ENCODE measurements at regions not wholly inside any gene's neighbourhood (a gene's known extent, or its start where the extent isn't known, plus 50 kb on each side); places are given as distances from the start of the nearest gene placed in this dataset.

DNA sequence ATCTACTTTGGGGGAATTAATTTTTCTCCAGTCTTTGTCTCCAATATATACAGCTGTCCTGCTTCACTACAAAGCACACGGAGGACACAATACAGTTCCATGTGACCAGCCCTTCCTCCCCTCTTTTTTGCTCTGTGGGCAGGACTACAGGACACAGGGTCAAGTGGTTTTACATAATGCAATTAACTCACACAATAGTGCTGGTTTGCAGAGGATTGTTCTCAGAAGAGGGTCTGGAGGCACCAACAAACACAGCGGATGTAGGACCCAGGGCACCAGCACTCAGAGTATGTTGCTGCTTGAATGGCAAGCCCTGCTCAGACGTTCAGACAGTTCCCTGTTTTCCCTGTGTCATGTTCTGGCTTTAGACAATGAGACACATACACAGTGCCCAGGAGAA lies 52.0 kb upstream of the NPTX2 start:
- DNase-seq = no peak

DNA sequence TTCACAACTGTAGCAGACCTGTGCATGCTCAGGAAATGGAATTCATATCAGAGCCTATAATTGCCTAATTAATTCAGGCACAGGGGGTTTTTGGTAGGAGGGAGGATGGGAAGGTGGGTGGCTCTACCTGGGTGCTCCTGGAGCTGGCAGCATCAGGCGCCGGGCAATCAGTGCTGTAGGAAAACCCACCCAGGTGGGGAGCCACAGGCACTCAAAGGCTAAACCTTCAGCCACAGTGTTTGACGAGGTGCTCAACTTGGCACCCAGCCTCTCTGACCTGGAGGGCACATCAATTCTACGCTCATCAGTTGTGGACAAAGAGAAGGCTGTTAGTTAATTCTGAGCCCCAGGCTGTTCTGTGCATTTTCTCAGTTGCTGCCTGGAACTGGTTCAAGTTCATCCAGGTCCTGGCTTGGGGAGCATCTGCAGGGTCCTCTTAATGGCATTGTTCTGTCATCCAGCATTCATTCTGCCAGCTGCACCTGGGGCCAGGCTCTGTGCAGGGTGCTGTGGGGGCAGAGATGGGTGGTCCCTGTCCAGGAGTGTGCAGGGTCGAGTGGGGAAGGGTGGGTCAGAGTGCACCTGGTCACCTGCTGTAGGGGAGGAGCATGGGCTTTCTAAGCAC lies 54.1 kb upstream of the NPTX2 start:
- no peak for DNase-seq

DNA sequence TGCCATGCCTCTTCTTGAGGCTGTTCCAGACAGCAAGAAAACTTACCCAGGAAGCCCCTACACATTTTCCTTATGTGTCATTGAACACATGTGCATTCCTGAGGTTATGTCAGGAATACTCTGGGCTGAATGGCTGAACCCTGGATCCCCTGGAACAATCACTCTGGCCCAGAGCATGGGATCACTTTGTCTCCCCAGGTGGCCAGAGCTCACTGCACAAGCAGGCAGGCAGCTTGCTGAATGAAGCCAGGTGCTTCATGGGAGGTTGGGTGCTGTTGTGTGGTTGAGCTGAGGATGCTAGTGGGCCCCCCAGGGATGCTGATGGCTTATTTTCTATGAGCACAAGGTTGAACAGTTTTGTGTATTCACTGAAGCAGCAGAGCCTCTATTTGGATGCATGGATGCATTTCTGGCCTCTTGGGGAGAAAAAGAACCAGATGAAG lies 54.7 kb upstream of the NPTX2 start:
- DNase-seq = no peak

DNA sequence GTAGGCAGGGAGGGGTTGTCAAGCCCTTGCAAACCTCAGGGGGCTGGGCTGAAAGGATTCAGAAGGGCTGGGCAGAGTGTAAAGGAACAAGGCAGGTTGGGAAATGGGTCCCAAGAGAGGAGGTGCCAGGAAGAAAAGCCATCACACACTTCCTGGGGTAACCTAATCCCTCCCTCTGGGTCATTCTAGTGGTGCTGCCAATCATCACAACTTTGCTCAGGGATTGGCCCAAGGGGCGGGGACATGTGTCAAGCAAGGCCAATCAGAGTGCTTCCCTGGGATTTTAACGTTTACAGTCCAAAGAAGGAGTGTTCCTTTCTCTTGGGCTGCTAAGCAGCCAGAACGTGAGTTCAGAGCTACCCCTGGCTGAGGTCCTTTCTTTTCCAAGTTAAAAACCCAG lies 57.1 kb upstream of the NPTX2 start:
- no peak for DNase-seq

DNA sequence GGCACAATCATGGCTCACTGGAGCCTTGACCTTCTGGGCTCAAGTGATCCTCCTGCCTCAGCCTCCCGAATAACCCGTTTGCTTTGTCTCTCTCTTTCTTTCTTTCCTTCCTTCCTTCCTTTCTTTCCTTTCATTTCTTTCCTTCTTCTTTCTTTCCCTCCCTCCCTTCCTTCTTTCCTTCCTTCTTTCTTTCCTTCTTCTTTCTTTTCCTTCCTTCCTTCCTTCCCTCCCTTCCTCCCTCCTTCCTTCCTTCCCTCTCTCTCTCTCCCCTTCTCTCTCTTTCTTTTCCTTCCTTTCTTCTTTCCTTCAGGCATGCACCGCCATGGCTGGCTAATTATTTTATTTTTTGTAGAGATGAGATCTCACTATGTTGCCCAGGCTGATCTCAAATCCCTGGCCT lies 57.9 kb upstream of the NPTX2 start:
- DNase-seq = no peak

DNA sequence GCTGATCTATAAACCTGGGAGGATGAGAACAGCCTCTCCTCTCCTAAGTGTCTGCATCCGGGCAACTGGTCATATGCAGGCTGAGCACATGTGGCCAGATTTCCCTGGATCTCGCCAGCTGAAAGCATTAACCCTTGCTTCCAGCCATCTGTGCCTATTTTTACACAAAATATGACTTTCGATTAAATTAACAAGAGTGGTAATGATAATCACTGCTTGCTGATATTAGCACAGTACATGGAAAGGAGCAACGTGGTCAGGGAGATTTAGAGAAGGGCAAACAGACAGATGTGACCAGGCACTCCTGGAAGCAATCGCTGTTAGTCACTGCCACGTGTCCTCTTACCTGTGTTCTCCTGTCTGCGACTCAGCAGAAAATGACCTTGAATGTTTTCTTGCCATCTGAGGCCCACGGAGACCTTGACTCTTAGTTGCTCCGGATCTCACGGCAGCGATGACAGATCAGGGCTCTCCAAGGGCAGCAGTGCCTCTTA lies 59.5 kb upstream of the NPTX2 start:
- DNase-seq = no peak

GRCh38 chr7:98556288-98556687 lies 60.8 kb upstream of the NPTX2 start:
- no peak for DNase-seq

- DNase-seq = no peak
Observed at GRCh38 chr7:98555403-98555802, 61.7 kb upstream of the NPTX2 start.

GRCh38 chr7:98553666-98554065 lies 63.4 kb upstream of the NPTX2 start:
- DNase-seq = no peak

- DNase-seq = no peak
Observed at GRCh38 chr7:98551611-98552273, 65.3 kb upstream of the NPTX2 start.

- no peak for DNase-seq
Observed at GRCh38 chr7:98548971-98549370, 68.1 kb upstream of the NPTX2 start.

- no peak for DNase-seq
Observed at GRCh38 chr7:98548370-98548769, 68.7 kb upstream of the NPTX2 start.

GRCh38 chr7:98541101-98541500 lies 76.0 kb upstream of the NPTX2 start:
- DNase-seq = no peak

- DNase-seq = no peak
Observed at GRCh38 chr7:98539865-98540264, 77.2 kb upstream of the NPTX2 start.

DNA sequence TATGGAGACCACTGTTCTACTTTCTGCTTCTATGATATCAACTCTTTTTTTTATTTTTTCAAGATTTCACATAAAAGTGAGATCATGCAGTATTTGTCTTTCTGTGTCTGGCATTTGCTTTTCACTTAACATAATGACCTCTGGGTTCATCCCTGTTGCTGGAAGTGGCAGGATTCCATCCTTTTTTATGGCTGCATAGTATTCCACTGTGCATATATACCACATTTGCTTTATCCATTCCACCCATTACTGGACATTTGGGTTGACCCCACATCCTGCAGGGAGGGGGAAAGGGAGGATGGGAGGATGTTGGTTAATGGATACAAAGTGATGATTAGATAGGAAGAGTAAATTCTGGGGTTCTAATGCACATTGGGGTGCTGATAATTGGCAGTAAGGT lies 80.3 kb upstream of the NPTX2 start:
- DNase-seq = no peak

DNA sequence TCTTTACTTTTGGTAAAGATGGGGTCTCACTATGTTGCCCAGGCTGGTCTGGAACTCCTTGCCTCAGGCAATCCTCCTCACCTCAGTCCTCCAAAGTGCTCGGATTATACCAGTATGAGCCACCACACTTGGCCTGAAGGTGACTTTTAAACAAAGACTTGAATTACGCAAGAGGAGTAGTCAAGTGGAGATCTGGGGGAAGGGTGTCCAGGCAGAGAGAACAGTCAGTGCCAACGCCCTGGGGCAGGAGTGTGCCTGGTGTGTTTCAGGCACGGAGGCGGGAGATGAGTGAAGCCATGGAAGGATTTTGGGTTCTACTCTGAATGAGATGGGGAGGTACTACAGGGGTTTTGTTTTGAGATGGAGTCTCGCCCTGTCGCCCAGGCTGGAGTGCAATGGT lies 82.6 kb upstream of the NPTX2 start:
- DNase-seq = no peak

DNA sequence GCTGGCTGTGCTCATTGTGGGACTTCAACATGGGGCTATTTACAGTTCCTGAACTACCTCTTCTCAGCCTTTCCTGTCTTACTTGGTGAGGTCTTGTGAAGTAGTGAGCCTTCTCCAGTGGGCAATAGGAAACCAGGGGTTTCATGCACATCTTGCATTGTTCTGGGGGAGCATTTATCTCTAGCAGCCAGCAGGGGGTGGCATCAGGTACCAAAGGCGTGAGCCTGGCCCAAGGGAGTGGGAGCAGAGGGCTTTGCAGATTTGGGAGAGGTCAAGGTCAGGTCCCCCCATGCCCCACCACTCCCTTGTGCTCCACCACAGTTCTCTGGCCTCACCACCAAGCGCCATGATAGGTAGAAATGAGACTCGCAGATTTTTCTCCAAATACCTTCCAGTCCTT lies 85.4 kb upstream of the NPTX2 start:
- no peak for DNase-seq

DNA sequence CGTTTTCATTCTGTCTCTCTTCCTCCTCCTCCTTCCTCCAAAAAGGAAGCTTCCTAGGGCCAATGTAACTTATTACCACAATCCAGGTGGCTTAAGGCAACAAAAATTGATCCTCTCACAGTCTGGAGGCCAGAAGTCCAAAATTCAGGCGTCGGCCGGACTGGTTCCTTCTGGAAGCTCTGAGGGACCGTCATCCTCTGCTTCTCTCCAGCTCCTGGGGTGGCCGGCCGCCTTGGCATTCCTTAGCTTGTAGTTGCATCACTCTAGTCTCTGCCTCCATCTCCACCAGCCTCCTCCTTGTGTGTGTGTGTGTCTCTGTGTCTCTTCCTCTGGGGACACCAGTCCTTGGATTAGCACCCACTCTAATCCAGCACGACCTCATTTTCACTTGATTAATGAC lies 89.0 kb upstream of the NPTX2 start:
- DNase-seq = no peak

- no peak for DNase-seq
Observed at GRCh38 chr7:98526059-98526458, 91.0 kb upstream of the NPTX2 start.

GRCh38 chr7:98521089-98521692 lies 95.9 kb upstream of the NPTX2 start:
- DNase-seq = no peak

DNA sequence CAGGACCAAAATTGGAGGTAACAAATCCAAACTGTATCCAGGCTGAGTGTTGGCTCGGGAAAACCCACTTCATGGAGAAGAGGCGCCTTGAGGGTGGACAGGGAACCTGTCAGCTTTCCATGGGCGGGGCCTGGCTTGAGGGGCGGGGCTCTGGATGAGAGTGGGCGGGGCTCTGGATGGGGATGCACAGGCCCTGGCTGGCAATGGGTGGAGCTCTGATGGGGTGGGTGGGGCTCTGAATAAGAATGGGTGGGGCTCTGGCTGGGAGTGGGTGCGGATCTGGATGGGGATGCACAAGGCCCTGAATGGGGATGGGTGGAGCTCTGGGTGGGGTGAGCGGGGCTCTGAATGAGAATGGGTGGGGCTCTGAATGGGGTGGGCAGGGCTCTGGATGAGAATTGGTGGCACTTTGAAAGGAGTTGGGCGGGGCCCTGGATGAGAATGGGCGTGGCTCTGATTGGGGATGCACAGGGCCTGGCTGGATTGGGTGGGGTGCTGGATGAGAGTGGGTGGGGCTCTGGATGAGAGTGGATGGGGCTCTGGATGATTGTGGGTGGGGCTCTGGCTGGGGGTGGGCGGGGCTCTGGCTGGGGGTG lies 96.6 kb upstream of the NPTX2 start:
- no peak for DNase-seq

- no peak for DNase-seq
Observed at GRCh38 chr7:98518159-98518947, 98.7 kb upstream of the NPTX2 start.

DNA sequence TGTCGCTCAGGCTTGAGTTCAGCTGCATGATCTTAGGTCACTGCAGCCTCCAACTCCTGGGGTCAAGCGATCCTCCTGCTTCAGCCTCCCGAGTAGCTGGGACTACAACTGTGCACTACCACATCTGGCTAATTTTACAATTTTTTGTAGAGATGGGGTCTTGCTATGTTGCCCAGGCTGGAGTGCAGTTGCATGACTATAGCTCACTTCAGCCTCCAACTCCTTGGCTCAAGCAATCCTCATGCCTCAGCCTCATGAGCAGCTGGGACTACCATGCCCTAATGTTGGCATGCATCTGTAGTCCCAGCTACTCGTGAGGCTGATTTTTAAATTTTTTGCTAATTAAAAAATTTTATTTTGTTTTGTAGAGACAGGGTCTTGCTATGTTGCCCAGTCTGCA lies 101.9 kb upstream of the NPTX2 start:
- no peak for DNase-seq
